H9 (cell line): ENCODE measurements at regions not wholly inside any gene's neighbourhood (a gene's known extent, or its start where the extent isn't known, plus 50 kb on each side); places are given as distances from the start of the nearest gene placed in this dataset.

Source experiments
- DNase-seq: peaks from one replicate; pipeline ENCODE4 v3.0.0-alpha.2; 2017
- H2AFZ ChIP-seq: one replicate; pipeline ENCODE4 v1.6.1; 2013; ENCODE audit warnings: mild to moderate bottlenecking, low read length, control low read depth, moderate library complexity
- H2AK5ac ChIP-seq: 2 replicates; pipeline ENCODE4 v1.6.1; 2013; ENCODE audit warnings: low read length, control low read depth, mixed read lengths; ENCODE audit not compliant: insufficient read length
- H2BK120ac ChIP-seq: one replicate; pipeline ENCODE4 v1.6.1; 2013; ENCODE audit warnings: low read depth, mild to moderate bottlenecking, low read length, control low read depth, inconsistent platforms; ENCODE audit not compliant: poor library complexity, severe bottlenecking
- H2BK12ac ChIP-seq: 2 replicates; pipeline ENCODE4 v1.6.1; 2013; ENCODE audit warnings: low read length, control low read depth, mixed read lengths, low read depth; ENCODE audit not compliant: insufficient read length
- H2BK15ac ChIP-seq: 2 replicates; pipeline ENCODE4 v1.6.1; 2013; ENCODE audit warnings: low read depth, low read length, control low read depth
- H2BK20ac ChIP-seq: one replicate; pipeline ENCODE4 v1.6.1; 2013; ENCODE audit warnings: low read depth, mild to moderate bottlenecking, low read length, control low read depth, inconsistent platforms; ENCODE audit not compliant: poor library complexity, severe bottlenecking
- H2BK5ac ChIP-seq: 2 replicates; pipeline ENCODE4 v1.6.1; 2013; ENCODE audit warnings: low read length, control low read depth, mixed read lengths; ENCODE audit not compliant: insufficient read length
- H3K14ac ChIP-seq: 2 replicates; pipeline ENCODE4 v1.6.1; 2013; ENCODE audit warnings: low read length, control low read depth; ENCODE audit not compliant: insufficient read depth
- H3K18ac ChIP-seq: 2 replicates; pipeline ENCODE4 v1.6.1; 2013; ENCODE audit warnings: low read depth, mild to moderate bottlenecking, mixed read lengths, low read length, control low read depth; ENCODE audit not compliant: insufficient read length
- H3K23ac ChIP-seq: 2 replicates; pipeline ENCODE4 v1.6.1; 2013; ENCODE audit warnings: low read length, control low read depth, mixed read lengths, low read depth; ENCODE audit not compliant: insufficient read length
- H3K23me2 ChIP-seq: 2 replicates; pipeline ENCODE4 v1.6.1; 2013; ENCODE audit warnings: low read depth, mild to moderate bottlenecking, mixed read lengths, low read length, control low read depth; ENCODE audit not compliant: insufficient read length, poor library complexity, severe bottlenecking
- H3K27ac ChIP-seq: 2 replicates; pipeline ENCODE4 v1.5.1; 2013; ENCODE audit warnings: low read length, control low read depth, mixed read lengths, low read depth; ENCODE audit not compliant: insufficient read length
- H3K27me3 ChIP-seq: 2 replicates; pipeline ENCODE4 v1.6.1; 2013; ENCODE audit warnings: low read length, control low read depth, inconsistent platforms; ENCODE audit not compliant: insufficient read depth
- H3K4ac ChIP-seq: 2 replicates; pipeline ENCODE4 v1.6.1; 2013; ENCODE audit warnings: low read depth, mild to moderate bottlenecking, control low read depth, inconsistent platforms, low read length, moderate library complexity
- H3K4me1 ChIP-seq: 2 replicates; pipeline ENCODE4 v1.6.1; 2013; ENCODE audit warnings: low read length, control low read depth, inconsistent platforms; ENCODE audit not compliant: insufficient read depth
- H3K4me2 ChIP-seq: 2 replicates; pipeline ENCODE4 v1.6.1; 2013; ENCODE audit warnings: low read length, control low read depth, mixed read lengths; ENCODE audit not compliant: insufficient read length, insufficient read depth
- H3K56ac ChIP-seq: 2 replicates; pipeline ENCODE4 v1.6.1; 2013; ENCODE audit warnings: low read depth, mild to moderate bottlenecking, mixed read lengths, low read length, control low read depth; ENCODE audit not compliant: insufficient read length
- H3K79me1 ChIP-seq: 2 replicates; pipeline ENCODE4 v1.6.1; 2013; ENCODE audit warnings: low read depth, mild to moderate bottlenecking, moderate library complexity, low read length, control low read depth, inconsistent platforms; ENCODE audit not compliant: insufficient read depth, poor library complexity, severe bottlenecking
- H3K79me2 ChIP-seq: 2 replicates; pipeline ENCODE4 v1.6.1; 2013; ENCODE audit warnings: low read length, control low read depth, inconsistent platforms; ENCODE audit not compliant: insufficient read depth
- H3K9ac ChIP-seq: 2 replicates; pipeline ENCODE4 v1.6.1; 2013; ENCODE audit warnings: low read length, control low read depth, mixed read lengths; ENCODE audit not compliant: insufficient read length; ENCODE audit errors: extremely low read depth
- H3K9me3 ChIP-seq: one replicate; pipeline ENCODE4 v1.6.1; 2013; ENCODE audit warnings: low read depth, low read length, inconsistent platforms; ENCODE audit not compliant: control insufficient read depth
- H3T11ph ChIP-seq: one replicate; pipeline ENCODE4 v1.6.1; 2013; ENCODE audit warnings: mild to moderate bottlenecking, low read length, control low read depth, inconsistent platforms
- H4K20me1 ChIP-seq: one replicate; pipeline ENCODE4 v1.6.1; 2013; ENCODE audit not compliant: control insufficient read depth, insufficient read length, insufficient read depth
- H4K5ac ChIP-seq: 2 replicates; pipeline ENCODE4 v1.6.1; 2013; ENCODE audit warnings: low read depth, mild to moderate bottlenecking, mixed read lengths, low read length, control low read depth; ENCODE audit not compliant: insufficient read length
- H4K8ac ChIP-seq: replicated peaks from 2 replicates; pipeline ENCODE4 v1.6.1; 2013; ENCODE audit warnings: low read length, control low read depth, mixed read lengths, low read depth; ENCODE audit not compliant: insufficient read length
- H4K91ac ChIP-seq: 2 replicates; pipeline ENCODE4 v1.6.1; 2013; ENCODE audit warnings: low read depth, mild to moderate bottlenecking, moderate library complexity, mixed read lengths, low read length, control low read depth; ENCODE audit not compliant: insufficient read length
- H3K27ac Mint-ChIP-seq, 3 experiments: 2 replicates in 2 of 3; 3 replicates in 1 of 3; pipeline ENCODE4 v1.8.0; 2020 to 2021; ENCODE audit warnings: mixed read lengths in 3 of 3, mild to moderate bottlenecking in 1 of 3, moderate library complexity in 1 of 3
- H3K27me3 Mint-ChIP-seq: 2 replicates; pipeline ENCODE4 v1.8.0; 2021; ENCODE audit warnings: low read depth, mild to moderate bottlenecking, moderate library complexity, mixed read lengths
- H3K36me3 Mint-ChIP-seq, 3 experiments: 2 replicates in 2 of 3; 3 replicates in 1 of 3; pipeline ENCODE4 v1.8.0; 2020 to 2021; ENCODE audit warnings: low read depth in 3 of 3, mixed read lengths in 3 of 3; ENCODE audit not compliant: insufficient read depth in 1 of 3
- H3K4me1 Mint-ChIP-seq, 2 experiments: 2 replicates each; pipeline ENCODE4 v1.8.0; 2020; ENCODE audit warnings: mixed read lengths in 2 of 2
- H3K4me3 Mint-ChIP-seq, 2 experiments: 2 replicates in 1 of 2; 3 replicates in 1 of 2; pipeline ENCODE4 v1.8.0; 2020 to 2021; ENCODE audit warnings: mild to moderate bottlenecking in 2 of 2, mixed read lengths in 2 of 2, moderate library complexity in 1 of 2
- H3K9me3 Mint-ChIP-seq, 2 experiments: 2 replicates in 1 of 2; 3 replicates in 1 of 2; pipeline ENCODE4 v1.8.0; 2020; ENCODE audit warnings: mild to moderate bottlenecking in 2 of 2, mixed read lengths in 2 of 2, moderate library complexity in 1 of 2
- CTCF ChIP-seq: fragments of 200-600 bp; sonication (generic); conservative IDR thresholded peaks from 3 replicates; pipeline ENCODE4 v1.8.0; 2021; ENCODE audit warnings: antibody characterized with exemption, mild to moderate bottlenecking
- WGBS: extraction: QIAGEN DNeasy Blood & Tissue Kit; methylation state at CpG from one replicate; pipeline ENCODE4 v1.1.7; 2013; ENCODE audit warnings: missing lambda C conversion rate, low lambda C conversion rate, mixed read lengths; ENCODE audit not compliant: insufficient read length; ENCODE audit errors: extremely low coverage; 5-methylcytosine and 5-hydroxymethylcytosine counted together

GRCh38 chr4:159747983-159748382 is 645.1 kb downstream of the RAPGEF2 start:
- H3K36me3 Mint-ChIP-seq: peaks cover 0 to 5% (median 3%) of the 10 kb centered on the region in 3 experiments; a peak in 3 of 7 replicates
- no CpG with 5 or more reads among the region's 3 CpGs for WGBS
- Histone ChIP-seq H3K27ac (no peak overlapping the region), H2AK5ac (no peak overlapping the region), H3K79me1 (no peaks in the 10 kb centered on the region), H2BK15ac (no peak overlapping the region), H2BK5ac (no peak overlapping the region), H2BK120ac (no peak overlapping the region), H3K4me2 (no peak overlapping the region), H2BK20ac (no peak overlapping the region), H4K5ac (no peak overlapping the region), H3K23ac (no peak overlapping the region), H3K9me3 (no peaks in the 10 kb centered on the region), H3K4ac (no peak overlapping the region), H4K20me1 (no peaks in the 10 kb centered on the region), H2AFZ (no peak overlapping the region), H3K27me3 (no peaks in the 10 kb centered on the region), H3T11ph (no peak overlapping the region), H3K23me2 (no peaks in the 10 kb centered on the region), H4K8ac (no peak overlapping the region), H3K4me1 (no peaks in the 10 kb centered on the region), H3K18ac (no peak overlapping the region), H3K14ac (no peak overlapping the region; the same call in 1 of the 2 replicates), H3K9ac (no peak overlapping the region), H3K79me2 (no peaks in the 10 kb centered on the region), H4K91ac (no peak overlapping the region), H3K56ac (no peak overlapping the region), H2BK12ac (no peak overlapping the region)
- TF ChIP-seq CTCF: no peak
- no peak for DNase-seq
- H3K27me3 Mint-ChIP-seq: no peaks in the 10 kb centered on the region
- peaks cover 5 to 7% of the 10 kb centered on the region in 2 experiments; a peak in 3 of 5 replicates for H3K9me3 Mint-ChIP-seq
- H3K4me1 Mint-ChIP-seq: peaks cover 3 to 4% of the 10 kb centered on the region in 2 experiments; a peak in 2 of 4 replicates
- no peak overlapping the region for H3K27ac Mint-ChIP-seq
- H3K4me3 Mint-ChIP-seq: no peak overlapping the region
